ENCODE measurements at regions not wholly inside any gene's neighbourhood (a gene's known extent, or its start where the extent isn't known, plus 50 kb on each side); places are given as distances from the start of the nearest gene placed in this dataset.
"Not testable (repeated sequence)": the region's sequence is repeated elsewhere in the genome, so short reads cannot be mapped to it uniquely, and the experiment has no call there.

DNA sequence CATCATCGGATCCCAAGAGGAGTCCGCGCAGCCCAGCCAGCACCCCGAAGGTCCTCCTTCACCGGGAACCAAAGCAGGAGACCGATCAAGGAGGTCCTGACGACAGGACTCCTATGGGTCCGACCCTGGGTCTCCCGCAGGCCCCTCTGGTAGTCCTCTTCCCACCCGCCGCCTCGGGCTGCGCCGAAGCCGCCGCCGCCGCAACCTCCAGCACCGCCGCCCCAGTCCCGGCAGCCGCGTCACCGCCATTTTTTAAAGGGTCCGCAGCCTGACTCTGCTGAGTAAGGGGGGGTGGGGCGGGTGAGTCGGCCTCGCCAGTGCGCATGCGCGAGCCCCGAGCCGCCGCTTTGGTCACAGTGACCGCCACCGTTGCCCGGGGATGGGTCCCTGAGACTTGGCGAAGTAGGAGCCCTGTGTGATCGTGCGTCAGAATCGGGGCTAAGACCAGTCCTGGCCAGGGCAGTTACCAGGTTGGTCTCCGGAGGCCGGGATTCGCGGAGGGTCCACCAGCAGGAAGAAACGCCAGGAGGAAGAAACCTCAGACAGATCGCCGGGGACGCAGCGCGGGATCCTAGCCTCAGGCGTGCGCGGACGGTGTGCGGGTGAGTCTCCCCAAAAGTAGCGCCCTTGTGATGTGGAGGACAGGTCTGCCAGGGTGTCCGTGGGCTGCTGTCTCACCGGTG lies 1419.2 kb upstream of the PCDH10 start:
- TF ChIP-seq, protein P1, sequence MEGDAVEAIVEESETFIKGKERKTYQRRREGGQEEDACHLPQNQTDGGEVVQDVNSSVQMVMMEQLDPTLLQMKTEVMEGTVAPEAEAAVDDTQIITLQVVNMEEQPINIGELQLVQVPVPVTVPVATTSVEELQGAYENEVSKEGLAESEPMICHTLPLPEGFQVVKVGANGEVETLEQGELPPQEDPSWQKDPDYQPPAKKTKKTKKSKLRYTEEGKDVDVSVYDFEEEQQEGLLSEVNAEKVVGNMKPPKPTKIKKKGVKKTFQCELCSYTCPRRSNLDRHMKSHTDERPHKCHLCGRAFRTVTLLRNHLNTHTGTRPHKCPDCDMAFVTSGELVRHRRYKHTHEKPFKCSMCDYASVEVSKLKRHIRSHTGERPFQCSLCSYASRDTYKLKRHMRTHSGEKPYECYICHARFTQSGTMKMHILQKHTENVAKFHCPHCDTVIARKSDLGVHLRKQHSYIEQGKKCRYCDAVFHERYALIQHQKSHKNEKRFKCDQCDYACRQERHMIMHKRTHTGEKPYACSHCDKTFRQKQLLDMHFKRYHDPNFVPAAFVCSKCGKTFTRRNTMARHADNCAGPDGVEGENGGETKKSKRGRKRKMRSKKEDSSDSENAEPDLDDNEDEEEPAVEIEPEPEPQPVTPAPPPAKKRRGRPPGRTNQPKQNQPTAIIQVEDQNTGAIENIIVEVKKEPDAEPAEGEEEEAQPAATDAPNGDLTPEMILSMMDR (IDR thresholded peaks at IDR 0.05; ENCODE audit: low read depth, low read length) = not testable (repeated sequence)
- TF ChIP-seq MYC (IDR thresholded peaks at IDR 0.05; ENCODE audit: low read depth, low read length); POLR2A (IDR thresholded peaks at IDR 0.05; ENCODE audit: extremely low read depth, insufficient read length): not testable (repeated sequence)
